Keratinocyte (primary cell): ENCODE measurements at regions not wholly inside any gene's neighbourhood (a gene's known extent, or its start where the extent isn't known, plus 50 kb on each side); places are given as distances from the start of the nearest gene placed in this dataset.

Experiments
- DNase-seq: peaks from one replicate; pipeline ENCODE4 v3.0.0-alpha.2; 2011; ENCODE audit warnings: low read depth, missing footprints, low spot score
- FAIRE-seq: peaks from 2 replicates; lab custom pipeline; 2011; peaks lifted over from hg19 to GRCh38; lab: Jason Lieb, UNC
- H2AFZ ChIP-seq: 2 replicates; pipeline ENCODE4 v1.6.0; 2012; ENCODE audit warnings: low read length, control low read depth, inconsistent platforms; ENCODE audit not compliant: control insufficient read depth
- H3K27ac ChIP-seq: 2 replicates; pipeline ENCODE4 v1.5.1; 2011; ENCODE audit warnings: low read length; ENCODE audit not compliant: control insufficient read depth, insufficient read depth
- H3K27me3 ChIP-seq: 3 replicates; pipeline ENCODE4 v1.6.0; 2011; ENCODE audit warnings: low read length; ENCODE audit not compliant: control insufficient read depth, insufficient read depth; ENCODE audit errors: extremely low read depth
- H3K36me3 ChIP-seq, 2 experiments: 2 replicates in 1 of 2; 3 replicates in 1 of 2; pipeline ENCODE4 v1.5.1; 2011; ENCODE audit warnings: low read length in 2 of 2, mild to moderate bottlenecking in 1 of 2; ENCODE audit not compliant: control insufficient read depth in 2 of 2, insufficient read depth in 2 of 2; ENCODE audit errors: extremely low read depth in 1 of 2
- H3K4me1 ChIP-seq: 3 replicates; pipeline ENCODE4 v1.5.1; 2011; ENCODE audit warnings: low read length; ENCODE audit not compliant: control insufficient read depth, insufficient read depth; ENCODE audit errors: extremely low read depth
- H3K4me2 ChIP-seq: 3 replicates; pipeline ENCODE4 v1.6.0; 2011; ENCODE audit warnings: low read depth, low read length; ENCODE audit not compliant: control insufficient read depth, insufficient read depth; ENCODE audit errors: extremely low read depth
- H3K4me3 ChIP-seq, 3 experiments: fragments of 200-600 bp in 1 of 3; sonication (generic) in 1 of 3; 2 replicates in 2 of 3; 3 replicates in 1 of 3; pipeline ENCODE4 v1.5.1; 2011 to 2016; ENCODE audit warnings: low read length in 3 of 3, mild to moderate bottlenecking in 3 of 3, control low read depth in 2 of 3, inconsistent platforms in 1 of 3, low read depth in 1 of 3, mixed read lengths in 1 of 3, mixed run types in 1 of 3, moderate library complexity in 1 of 3; ENCODE audit not compliant: control insufficient read depth in 2 of 3, insufficient read depth in 2 of 3; ENCODE audit errors: extremely low read depth in 1 of 3
- H3K79me2 ChIP-seq: 2 replicates; pipeline ENCODE4 v1.6.0; 2012; ENCODE audit warnings: low read length; ENCODE audit not compliant: control insufficient read depth, insufficient read depth
- H3K9ac ChIP-seq: 3 replicates; pipeline ENCODE4 v1.6.0; 2011; ENCODE audit warnings: low read length; ENCODE audit not compliant: control insufficient read depth, insufficient read depth; ENCODE audit errors: extremely low read depth
- H3K9me1 ChIP-seq: 3 replicates; pipeline ENCODE4 v1.6.0; 2011; ENCODE audit warnings: low read length; ENCODE audit not compliant: control insufficient read depth, insufficient read depth; ENCODE audit errors: extremely low read depth
- H3K9me3 ChIP-seq: 2 replicates; pipeline ENCODE4 v1.5.1; 2012; ENCODE audit warnings: low read depth, low read length; ENCODE audit not compliant: control insufficient read depth
- H4K20me1 ChIP-seq: 3 replicates; pipeline ENCODE4 v1.6.0; 2011; ENCODE audit warnings: low read length; ENCODE audit not compliant: control insufficient read depth, insufficient read depth; ENCODE audit errors: extremely low read depth
- EZH2 ChIP-seq: IDR thresholded peaks from one replicate; pipeline ENCODE4 v1.6.1; 2012; ENCODE audit warnings: inconsistent platforms, mild to moderate bottlenecking, low read length, moderate library complexity
- dilution Hi-C: fragments of 300-500 bp; cut with MboI; formaldehyde crosslinking; loops from one replicate; pipeline ENCODE4 v1.7.0; 2020; ENCODE audit warnings: low sequenced_read_pairs; ENCODE audit not compliant: extremely low pct_ligation_motif_present
- TF ChIP-seq, protein P1 (sequence below), 3 experiments: IDR thresholded peaks in 1 of 3; conservative IDR thresholded peaks in 1 of 3; optimal IDR thresholded peaks in 1 of 3; 2 replicates in 2 of 3; 3 replicates in 1 of 3; pipeline versions ENCODE3 to v1.5.1; 2011; ENCODE audit warnings: low read length in 3 of 3, mild to moderate bottlenecking in 3 of 3, moderate library complexity in 2 of 3, control low read depth in 1 of 3, inconsistent platforms in 1 of 3; ENCODE audit not compliant: insufficient read depth in 2 of 3; ENCODE audit errors: extremely low read depth in 1 of 3

DNA sequence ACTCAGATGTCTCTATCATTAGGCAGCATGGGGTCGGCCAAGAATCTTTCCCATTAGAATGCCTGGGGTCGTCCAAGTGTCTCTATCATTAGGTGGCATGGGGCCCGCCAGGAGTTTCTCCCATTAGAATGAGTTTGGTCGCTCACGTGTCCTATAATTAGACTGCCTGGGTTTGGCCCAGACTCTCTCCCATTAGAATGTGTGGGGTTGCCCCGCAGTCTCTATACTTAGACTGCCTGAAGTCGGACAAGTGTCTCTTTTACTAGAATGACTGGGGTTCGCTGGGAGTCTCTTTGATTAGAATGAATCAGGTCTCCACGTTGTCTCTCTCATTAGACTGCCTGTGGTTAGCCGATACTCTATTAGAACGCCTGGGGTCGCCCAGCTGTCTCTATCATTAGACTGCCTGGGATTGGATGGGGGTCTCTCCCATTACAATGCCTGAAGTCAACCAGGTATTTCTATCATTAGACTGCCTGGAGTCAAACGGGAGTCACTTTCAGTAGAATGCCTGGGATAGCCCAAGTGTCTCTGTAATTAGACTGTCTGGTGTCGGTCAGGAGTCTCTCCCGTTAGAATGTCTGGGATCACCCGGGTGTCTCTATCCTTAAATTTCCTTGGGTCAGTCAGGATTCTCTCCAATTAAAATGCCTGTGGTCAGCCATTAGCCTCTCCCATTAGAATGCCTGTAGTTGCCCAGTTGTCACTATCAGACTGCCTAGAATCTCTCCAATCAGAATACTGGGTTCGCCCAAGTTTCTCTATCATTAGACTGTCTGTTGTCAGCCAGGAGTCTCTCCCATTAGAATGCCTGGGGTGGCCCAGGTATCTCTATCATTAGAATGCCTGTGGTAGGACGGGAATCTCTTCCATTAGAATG is 1454.1 kb downstream of the UQCRFS1 start:
- H3K4me3 ChIP-seq = no peak overlapping the region
- no peaks in the 10 kb centered on the region for H3K36me3 ChIP-seq
- no peaks in the 10 kb centered on the region for H3K4me1 ChIP-seq
- no peaks in the 10 kb centered on the region for H3K79me2 ChIP-seq
- TF ChIP-seq EZH2 = no peak
- TF ChIP-seq, protein P1, sequence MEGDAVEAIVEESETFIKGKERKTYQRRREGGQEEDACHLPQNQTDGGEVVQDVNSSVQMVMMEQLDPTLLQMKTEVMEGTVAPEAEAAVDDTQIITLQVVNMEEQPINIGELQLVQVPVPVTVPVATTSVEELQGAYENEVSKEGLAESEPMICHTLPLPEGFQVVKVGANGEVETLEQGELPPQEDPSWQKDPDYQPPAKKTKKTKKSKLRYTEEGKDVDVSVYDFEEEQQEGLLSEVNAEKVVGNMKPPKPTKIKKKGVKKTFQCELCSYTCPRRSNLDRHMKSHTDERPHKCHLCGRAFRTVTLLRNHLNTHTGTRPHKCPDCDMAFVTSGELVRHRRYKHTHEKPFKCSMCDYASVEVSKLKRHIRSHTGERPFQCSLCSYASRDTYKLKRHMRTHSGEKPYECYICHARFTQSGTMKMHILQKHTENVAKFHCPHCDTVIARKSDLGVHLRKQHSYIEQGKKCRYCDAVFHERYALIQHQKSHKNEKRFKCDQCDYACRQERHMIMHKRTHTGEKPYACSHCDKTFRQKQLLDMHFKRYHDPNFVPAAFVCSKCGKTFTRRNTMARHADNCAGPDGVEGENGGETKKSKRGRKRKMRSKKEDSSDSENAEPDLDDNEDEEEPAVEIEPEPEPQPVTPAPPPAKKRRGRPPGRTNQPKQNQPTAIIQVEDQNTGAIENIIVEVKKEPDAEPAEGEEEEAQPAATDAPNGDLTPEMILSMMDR (optimal IDR thresholded peaks at IDR 0.05 in 1 of 3, IDR thresholded peaks at IDR 0.05 in 1 of 3, conservative IDR thresholded peaks at IDR 0.05 in 1 of 3; ENCODE audit: extremely low read depth in 1 of 3, insufficient read depth in 2 of 3, low read length in 3 of 3) = no peak
- no peaks in the 10 kb centered on the region for H4K20me1 ChIP-seq
- no peaks in the 10 kb centered on the region for H3K9me1 ChIP-seq
- no peak overlapping the region for H3K9ac ChIP-seq
- dilution Hi-C loops = no loop called here
- no peak for FAIRE-seq
- H3K9me3 ChIP-seq = no peaks in the 10 kb centered on the region
- no peak overlapping the region for H3K4me2 ChIP-seq
- DNase-seq = no peak
- no peak overlapping the region for H2AFZ ChIP-seq
- H3K27me3 ChIP-seq = no peaks in the 10 kb centered on the region
- H3K27ac ChIP-seq = no peak overlapping the region

DNA sequence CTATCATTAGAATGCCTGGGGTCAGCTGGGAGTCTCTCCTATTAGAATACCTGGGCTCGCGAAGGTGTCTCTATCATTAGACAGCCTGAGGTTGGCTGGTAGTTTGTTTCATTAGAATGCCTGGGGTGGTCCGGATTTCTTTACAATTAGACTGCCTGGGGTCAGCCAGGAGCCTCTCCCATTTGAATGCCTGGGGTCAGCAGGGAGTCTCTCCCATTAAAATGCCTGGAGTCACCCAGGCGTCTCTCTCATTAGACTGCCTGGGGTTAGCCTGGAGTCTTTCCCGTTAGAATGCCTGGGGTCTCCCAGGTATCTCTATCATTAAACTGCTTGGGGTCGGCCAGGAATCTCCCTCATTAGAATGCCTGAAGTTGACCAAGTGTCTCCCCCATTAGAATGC is 1458.3 kb downstream of the UQCRFS1 start:
- Histone ChIP-seq H3K9me3 (no peaks in the 10 kb centered on the region), H3K79me2 (no peaks in the 10 kb centered on the region), H3K4me1 (no peaks in the 10 kb centered on the region), H4K20me1 (no peaks in the 10 kb centered on the region), H3K36me3 (no peaks in the 10 kb centered on the region), H3K4me3 (no peak overlapping the region), H3K27ac (no peak overlapping the region), H2AFZ (no peak overlapping the region), H3K9ac (no peak overlapping the region), H3K9me1 (no peaks in the 10 kb centered on the region), H3K27me3 (no peaks in the 10 kb centered on the region), H3K4me2 (no peak overlapping the region)
- FAIRE-seq = no peak
- no peak for TF ChIP-seq EZH2
- no peak for DNase-seq
- dilution Hi-C loops = no loop called here
